IMR-90 (cell line): ENCODE measurements at regions not wholly inside any gene's neighbourhood (a gene's known extent, or its start where the extent isn't known, plus 50 kb on each side); places are given as distances from the start of the nearest gene placed in this dataset.

Source experiments
- ATAC-seq: fragments of 200-7000 bp; cut with Tn5 transposase; 2 replicates; pipeline ENCODE4 v1.9.1; 2020; ENCODE audit warnings: low read depth, mild to moderate bottlenecking, moderate library complexity
- BruUV-seq: library from RNA; stranded (reverse); fragments of 400-500 nt; replicated peaks from 2 replicates; lab custom pipeline; 2021; lab: Mats Ljungman, UMichigan
- CTCF ChIA-PET: fragments of 300-600 bp; formaldehyde crosslinking; extraction: SDS; loops from one replicate; lab custom pipeline; 2021; ENCODE audit warnings: antibody characterized with exemption; lab: Yijun Ruan, JAX
- POLR2A ChIA-PET: fragments of 300-600 bp; sonication (Branson Sonifier 250); formaldehyde crosslinking; loops from one replicate; lab custom pipeline; 2022; ENCODE audit warnings: antibody characterized with exemption; ENCODE audit not compliant: unreplicated experiment; lab: Charles Lee
- DNase-seq: peaks from one replicate; pipeline ENCODE4 v3.0.0; 2013
- H2AFZ ChIP-seq: replicated peaks from 2 replicates; pipeline ENCODE3; 2013; ENCODE audit warnings: low read length, mild to moderate bottlenecking; ENCODE audit not compliant: poor library complexity
- H2AK5ac ChIP-seq: 2 replicates; pipeline ENCODE4 v1.6.1; 2013; ENCODE audit warnings: low read depth, low read length, inconsistent platforms
- H2AK9ac ChIP-seq: replicated peaks from 2 replicates; pipeline ENCODE3; 2013; ENCODE audit warnings: mild to moderate bottlenecking, low read depth, low read length, moderate library complexity; ENCODE audit not compliant: poor library complexity
- H2BK120ac ChIP-seq: 2 replicates; pipeline ENCODE4 v1.6.1; 2013; ENCODE audit warnings: low read depth, low read length, inconsistent platforms
- H2BK15ac ChIP-seq: 3 replicates; pipeline ENCODE4 v1.6.1; 2013; ENCODE audit warnings: low read depth, low read length, inconsistent platforms
- H2BK20ac ChIP-seq: 2 replicates; pipeline ENCODE4 v1.6.1; 2013; ENCODE audit warnings: low read depth, mild to moderate bottlenecking, inconsistent platforms, low read length, moderate library complexity
- H2BK5ac ChIP-seq: 2 replicates; pipeline ENCODE4 v1.6.1; 2013; ENCODE audit warnings: mild to moderate bottlenecking, low read depth, low read length, inconsistent platforms; ENCODE audit not compliant: poor library complexity, severe bottlenecking
- H3K14ac ChIP-seq: replicated peaks from 2 replicates; pipeline ENCODE4 v1.6.1; 2013; ENCODE audit warnings: low read depth, low read length, inconsistent platforms
- H3K18ac ChIP-seq: 2 replicates; pipeline ENCODE4 v1.6.1; 2013; ENCODE audit warnings: low read depth, low read length, control low read depth
- H3K23ac ChIP-seq: 2 replicates; pipeline ENCODE4 v1.6.1; 2013; ENCODE audit warnings: low read depth, low read length, inconsistent platforms
- H3K27ac ChIP-seq: 2 replicates; pipeline ENCODE4 v1.5.1; 2013; ENCODE audit warnings: mild to moderate bottlenecking, control low read depth, low read length; ENCODE audit not compliant: insufficient read depth
- H3K27me3 ChIP-seq: 2 replicates; pipeline ENCODE4 v1.6.1; 2013; ENCODE audit warnings: low read length; ENCODE audit not compliant: control insufficient read depth, insufficient read depth
- H3K36me3 ChIP-seq: 2 replicates; pipeline ENCODE4 v1.6.1; 2013; ENCODE audit warnings: low read length, mixed read lengths; ENCODE audit not compliant: control insufficient read depth, insufficient read depth
- H3K4ac ChIP-seq: 2 replicates; pipeline ENCODE4 v1.6.1; 2013; ENCODE audit warnings: low read depth, low read length, inconsistent platforms
- H3K4me1 ChIP-seq: 2 replicates; pipeline ENCODE4 v1.6.1; 2013; ENCODE audit warnings: low read length, mixed read lengths; ENCODE audit not compliant: control insufficient read depth, insufficient read depth
- H3K4me2 ChIP-seq: 2 replicates; pipeline ENCODE4 v1.6.1; 2013; ENCODE audit warnings: low read depth, mild to moderate bottlenecking, control low read depth, low read length, moderate library complexity
- H3K4me3 ChIP-seq: 2 replicates; pipeline ENCODE4 v1.5.1; 2013; ENCODE audit warnings: low read depth, mild to moderate bottlenecking, control low read depth, low read length, moderate library complexity; ENCODE audit not compliant: insufficient read depth
- H3K56ac ChIP-seq: 2 replicates; pipeline ENCODE4 v1.6.1; 2013; ENCODE audit warnings: low read length, inconsistent platforms; ENCODE audit not compliant: insufficient read depth; ENCODE audit errors: extremely low read depth
- H3K79me1 ChIP-seq, 2 experiments: 2 replicates each; pipeline ENCODE4 v1.6.1; 2013; ENCODE audit warnings: low read length in 2 of 2, inconsistent platforms in 1 of 2, low read depth in 1 of 2
- H3K9ac ChIP-seq: 2 replicates; pipeline ENCODE4 v1.6.1; 2013; ENCODE audit warnings: low read depth, low read length, control low read depth
- H3K9me1 ChIP-seq: 2 replicates; pipeline ENCODE4 v1.6.1; 2013; ENCODE audit warnings: low read length, inconsistent platforms; ENCODE audit not compliant: insufficient read depth
- H3K9me3 ChIP-seq: 2 replicates; pipeline ENCODE4 v1.6.1; 2013; ENCODE audit warnings: low read length; ENCODE audit not compliant: control insufficient read depth, insufficient read depth
- H4K20me1 ChIP-seq: 2 replicates; pipeline ENCODE4 v1.6.1; 2013; ENCODE audit warnings: low read length, inconsistent platforms; ENCODE audit not compliant: insufficient read depth
- H4K5ac ChIP-seq: 2 replicates; pipeline ENCODE4 v1.6.1; 2013; ENCODE audit warnings: mild to moderate bottlenecking, low read depth, low read length, control low read depth
- H4K8ac ChIP-seq, 2 experiments: 2 replicates each; pipeline ENCODE4 v1.6.1; 2013; ENCODE audit warnings: low read depth in 2 of 2, low read length in 2 of 2, control low read depth in 1 of 2, inconsistent platforms in 1 of 2
- H4K91ac ChIP-seq: 2 replicates; pipeline ENCODE4 v1.6.1; 2013; ENCODE audit warnings: low read depth, low read length, inconsistent platforms; ENCODE audit not compliant: insufficient read depth
- BHLHE40 ChIP-seq: fragments of 150-350 bp; IDR thresholded peaks from 2 replicates; pipeline ENCODE4 v1.6.1; 2016; ENCODE audit warnings: mild to moderate bottlenecking, low read depth, low read length
- CEBPB ChIP-seq: IDR thresholded peaks from 2 replicates; pipeline ENCODE4 v1.6.1; 2012; ENCODE audit warnings: low read depth, low read length, improper control_type of control experiment
- FOS ChIP-seq: fragments of 150-350 bp; IDR thresholded peaks from 2 replicates; pipeline ENCODE4 v1.6.1; 2016; ENCODE audit warnings: low read depth, low read length
- MAFK ChIP-seq: IDR thresholded peaks from 2 replicates; pipeline ENCODE4 v1.6.1; 2012; ENCODE audit warnings: low read depth, low read length, improper control_type of control experiment
- MAZ ChIP-seq: IDR thresholded peaks from 2 replicates; pipeline ENCODE4 v1.6.1; 2012; ENCODE audit warnings: low read depth, mild to moderate bottlenecking, low read length, improper control_type of control experiment, moderate library complexity, borderline replicate concordance
- MXI1 ChIP-seq: IDR thresholded peaks from 2 replicates; pipeline ENCODE4 v1.6.1; 2012; ENCODE audit warnings: low read depth, mild to moderate bottlenecking, low read length, moderate library complexity, borderline replicate concordance
- NFE2L2 ChIP-seq: fragments of 150-350 bp; IDR thresholded peaks from 2 replicates; pipeline ENCODE4 v1.6.1; 2016; ENCODE audit warnings: low read depth, mild to moderate bottlenecking, low read length
- POLR2A ChIP-seq: IDR thresholded peaks from 2 replicates; pipeline ENCODE4 v1.6.1; 2012; ENCODE audit warnings: mild to moderate bottlenecking, low read depth, low read length
- RAD21 ChIP-seq: IDR thresholded peaks from 2 replicates; pipeline ENCODE4 v1.6.1; 2012; ENCODE audit warnings: low read length, improper control_type of control experiment
- RCOR1 ChIP-seq: IDR thresholded peaks from 2 replicates; pipeline ENCODE4 v1.6.1; 2012; ENCODE audit warnings: mild to moderate bottlenecking, low read length, improper control_type of control experiment; ENCODE audit not compliant: insufficient replicate concordance
- RFX5 ChIP-seq: IDR thresholded peaks from 2 replicates; pipeline ENCODE4 v1.8.0; 2012; ENCODE audit warnings: low read depth, mild to moderate bottlenecking, low read length, moderate library complexity
- SMC3 ChIP-seq: fragments of 150-350 bp; IDR thresholded peaks from 2 replicates; pipeline ENCODE4 v1.6.1; 2016; ENCODE audit warnings: low read depth, mild to moderate bottlenecking, antibody characterized with exemption, low read length, moderate library complexity
- WGBS, 2 experiments: methylation state at CpG; one replicate each; pipeline versions ENCODE4 v1.1.5 to v1.1.7; 2013; ENCODE audit warnings: missing lambda C conversion rate in 2 of 2; ENCODE audit not compliant: insufficient read length in 1 of 2; ENCODE audit errors: extremely low coverage in 2 of 2; 5-methylcytosine and 5-hydroxymethylcytosine counted together
- dilution Hi-C: fragments of 300-500 bp; cut with HindIII; formaldehyde crosslinking; loops from one replicate; pipeline ENCODE4 v1.14.3; 2018; ENCODE audit warnings: low sequenced_read_pairs; ENCODE audit not compliant: unreplicated experiment
- in situ Hi-C: fragments of 300-500 bp; cut with MboI; formaldehyde crosslinking; loops from 3 replicates; pipeline ENCODE4 v1.14.3; 2019; ENCODE audit warnings: low sequenced_read_pairs, inconsistent platforms, mixed read lengths
- intact Hi-C: fragments of 100-400 bp; cut with micrococcal nuclease; formaldehyde crosslinking; loops from 2 replicates; pipeline ENCODE4 v1.10.0; 2022

DNA sequence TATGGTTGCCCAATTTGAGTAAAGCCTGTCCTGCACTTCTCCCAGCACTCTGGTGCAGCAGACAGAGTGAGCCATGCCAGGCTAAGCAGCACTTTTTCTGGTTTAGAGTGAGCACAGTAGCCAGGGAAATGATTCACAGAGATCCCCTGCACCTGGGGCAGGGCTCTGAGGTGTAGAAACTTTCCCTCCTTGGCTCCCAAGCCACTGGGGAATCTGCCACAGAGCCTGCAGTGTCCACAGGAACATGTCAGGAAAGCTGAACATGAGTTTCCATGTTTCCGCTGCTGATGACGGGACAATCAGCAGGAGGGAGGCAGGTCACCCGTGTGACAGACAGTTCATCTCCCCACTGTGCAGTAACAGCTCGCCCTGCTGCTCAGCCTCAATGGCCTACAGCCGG, 429.9 kb upstream of the B3GAT1 start:
- H3K36me3 ChIP-seq = no peaks in the 10 kb centered on the region
- H3K4me2 ChIP-seq = no peak overlapping the region
- intact Hi-C loops (no loop called here), dilution Hi-C loops (no loop called here), in situ Hi-C loops (no loop called here)
- peaks cover 45% of the 10 kb centered on the region for H3K9me3 ChIP-seq
- H3K4me3 ChIP-seq = no peak overlapping the region
- no peak overlapping the region for H2BK120ac ChIP-seq
- ATAC-seq (no peak), DNase-seq (no peak)
- no peak overlapping the region for H2BK20ac ChIP-seq
- WGBS, 2 experiments = 100% methylated on average over 1 of the region's 5 CpGs; no CpG with 5 or more reads in 1 of the 2 experiments
- H3K56ac ChIP-seq = no peak overlapping the region
- H3K9me1 ChIP-seq = no peaks in the 10 kb centered on the region
- no peak overlapping the region for H3K4ac ChIP-seq
- no peak overlapping the region for H4K91ac ChIP-seq
- no peaks in the 10 kb centered on the region for H3K27me3 ChIP-seq
- no peak overlapping the region for H3K23ac ChIP-seq
- TF ChIP-seq SMC3 (no peak), NFE2L2 (no peak), RFX5 (no peak), MAZ (no peak), MXI1 (no peak), CEBPB (no peak), RCOR1 (no peak), POLR2A (no peak), BHLHE40 (no peak), FOS (no peak), MAFK (no peak), RAD21 (no peak)
- no peak overlapping the region for H4K5ac ChIP-seq
- no peak overlapping the region for H3K9ac ChIP-seq
- POLR2A ChIA-PET = no interaction called here
- H3K27ac ChIP-seq = no peak overlapping the region
- H2AK9ac ChIP-seq = no peak overlapping the region
- no peak overlapping the region for H2BK5ac ChIP-seq
- H4K20me1 ChIP-seq = no peaks in the 10 kb centered on the region
- no peaks in the 10 kb centered on the region for H3K79me1 ChIP-seq
- no peak overlapping the region for H3K14ac ChIP-seq
- BruUV-seq = no TSS peak
- no peak overlapping the region for H3K18ac ChIP-seq
- no peak overlapping the region for H2BK15ac ChIP-seq
- CTCF ChIA-PET = no interaction called here
- H2AFZ ChIP-seq = no peak overlapping the region
- H3K4me1 ChIP-seq = no peaks in the 10 kb centered on the region
- no peak overlapping the region for H2AK5ac ChIP-seq
- no peak overlapping the region for H4K8ac ChIP-seq
